GM12878 (cell line): ENCODE measurements at regions not wholly inside any gene's neighbourhood (a gene's known extent, or its start where the extent isn't known, plus 50 kb on each side); places are given as distances from the start of the nearest gene placed in this dataset.

Source experiments
- ATAC-seq: fragments of 200-7000 bp; cut with Tn5 transposase; 3 replicates; pipeline ENCODE4 v1.9.1; 2020; ENCODE audit warnings: mild to moderate bottlenecking, moderate library complexity
- BruUV-seq: library from RNA; stranded (reverse); fragments of 400-500 nt; replicated peaks from 2 replicates; lab custom pipeline; 2021; lab: Mats Ljungman, UMichigan
- CTCF ChIA-PET: fragments of 300-600 bp; sonication (Branson Sonifier 250); formaldehyde crosslinking; extraction: SDS; loops from one replicate; lab custom pipeline; 2021; ENCODE audit warnings: inconsistent platforms; lab: Yijun Ruan, JAX
- POLR2A ChIA-PET: fragments of 350-600 bp; formaldehyde crosslinking; extraction: SDS; loops from one replicate; lab custom pipeline; 2021; ENCODE audit warnings: inconsistent platforms; lab: Charles Lee
- RAD21 ChIA-PET: fragments of 300-600 bp; sonication (Branson Sonifier 250); formaldehyde crosslinking; loops from one replicate; lab custom pipeline; 2023; ENCODE audit warnings: antibody characterized with exemption; ENCODE audit not compliant: unreplicated experiment; lab: Charles Lee
- SMC1A ChIA-PET: fragments of 300-600 bp; sonication (Branson Sonifier 250); formaldehyde crosslinking; loops from one replicate; lab custom pipeline; 2023; ENCODE audit not compliant: unreplicated experiment, uncharacterized antibody; lab: Charles Lee
- DNase-seq: peaks from one replicate; pipeline ENCODE4 v3.0.0-alpha.2; 2011; ENCODE audit warnings: low read depth, low spot score
- FAIRE-seq: peaks from 3 replicates; lab custom pipeline; 2011; peaks lifted over from hg19 to GRCh38; lab: Jason Lieb, UNC
- H2AFZ ChIP-seq: 2 replicates; pipeline ENCODE4 v1.6.0; 2011; ENCODE audit warnings: low read depth, low read length, control low read depth; ENCODE audit not compliant: control insufficient read depth
- H3K27ac ChIP-seq: 2 replicates; pipeline ENCODE4 v1.5.1; 2011; ENCODE audit warnings: control low read depth; ENCODE audit not compliant: control insufficient read depth, insufficient read depth
- H3K27me3 ChIP-seq, 2 experiments: replicated peaks in 1 of 2; 2 replicates each; pipeline versions ENCODE4 v1.6.0 to v1.6.1; 2011; ENCODE audit warnings: low read length in 1 of 2; ENCODE audit not compliant: control insufficient read depth in 2 of 2, insufficient read depth in 2 of 2
- H3K36me3 ChIP-seq, 2 experiments: 2 replicates each; pipeline ENCODE4 v1.5.1; 2011; ENCODE audit warnings: low read length in 1 of 2; ENCODE audit not compliant: control insufficient read depth in 2 of 2, insufficient read depth in 2 of 2
- H3K4me1 ChIP-seq: 2 replicates; pipeline ENCODE4 v1.6.1; 2011; ENCODE audit warnings: mild to moderate bottlenecking, low read length, moderate library complexity, mixed read lengths; ENCODE audit not compliant: control insufficient read depth, insufficient read depth
- H3K4me2 ChIP-seq: 2 replicates; pipeline ENCODE4 v1.6.0; 2011; ENCODE audit warnings: control low read depth; ENCODE audit not compliant: control insufficient read depth, insufficient read depth
- H3K4me3 ChIP-seq: fragments of 200-600 bp; sonication (generic); 2 replicates; pipeline ENCODE4 v1.5.1; 2016
- H3K79me2 ChIP-seq: 2 replicates; pipeline ENCODE4 v1.6.0; 2011; ENCODE audit warnings: low read length; ENCODE audit not compliant: control insufficient read depth, insufficient read depth
- H3K9ac ChIP-seq: 2 replicates; pipeline ENCODE4 v1.8.0; 2011; ENCODE audit warnings: low read length, control low read depth, mixed read lengths; ENCODE audit not compliant: control insufficient read depth, insufficient read depth
- H3K9me3 ChIP-seq: replicated peaks from 3 replicates; pipeline ENCODE4 v1.5.1; 2011; ENCODE audit warnings: mild to moderate bottlenecking, low read length; ENCODE audit not compliant: control insufficient read depth, insufficient read depth
- H4K20me1 ChIP-seq: 2 replicates; pipeline ENCODE4 v1.6.0; 2011; ENCODE audit not compliant: control insufficient read depth, insufficient read depth
- CREM ChIP-seq: IDR thresholded peaks from 2 replicates; pipeline ENCODE4 v1.6.1; 2014; ENCODE audit warnings: antibody characterized with exemption, low read depth
- E2F4 ChIP-seq: IDR thresholded peaks from 2 replicates; pipeline ENCODE4 v1.6.1; 2012; ENCODE audit warnings: low read depth, low read length, improper control_type of control experiment
- E4F1 ChIP-seq: fragments of 450-650 bp; IDR thresholded peaks from 2 replicates; pipeline ENCODE4 v1.6.1; 2018; ENCODE audit warnings: borderline replicate concordance, mild to moderate bottlenecking; ENCODE audit not compliant: partially characterized antibody
- JUND ChIP-seq: IDR thresholded peaks from 2 replicates; pipeline ENCODE4 v1.6.1; 2012; ENCODE audit warnings: low read depth, mild to moderate bottlenecking, low read length, improper control_type of control experiment, moderate library complexity
- KLF5 ChIP-seq: fragments of 450-650 bp; IDR thresholded peaks from 2 replicates; pipeline ENCODE4 v1.6.1; 2014; ENCODE audit warnings: mild to moderate bottlenecking; ENCODE audit not compliant: partially characterized antibody
- NFXL1 ChIP-seq: fragments of 450-650 bp; IDR thresholded peaks from 2 replicates; pipeline ENCODE4 v1.6.1; 2017; ENCODE audit warnings: antibody characterized with exemption, mild to moderate bottlenecking, borderline replicate concordance
- NFYB ChIP-seq: IDR thresholded peaks from 2 replicates; pipeline ENCODE4 v1.6.1; 2011; ENCODE audit warnings: low read depth, mild to moderate bottlenecking, low read length, improper control_type of control experiment, moderate library complexity; ENCODE audit not compliant: insufficient read depth
- RAD21 ChIP-seq: IDR thresholded peaks from 2 replicates; pipeline ENCODE4 v1.6.1; 2011; ENCODE audit warnings: mild to moderate bottlenecking, low read depth, low read length, moderate library complexity; ENCODE audit not compliant: insufficient read depth
- REST ChIP-seq: IDR thresholded peaks from 2 replicates; pipeline ENCODE4 v1.6.1; 2012; ENCODE audit warnings: mild to moderate bottlenecking, low read depth, low read length
- SMARCA5 ChIP-seq: fragments of 450-650 bp; IDR thresholded peaks from 2 replicates; pipeline ENCODE4 v1.6.1; 2017; ENCODE audit warnings: mild to moderate bottlenecking
- ZBTB4 ChIP-seq: fragments of 450-650 bp; formaldehyde crosslinking; IDR thresholded peaks from 2 replicates; pipeline ENCODE4 v1.4.0; 2022; ENCODE audit warnings: mild to moderate bottlenecking, moderate library complexity
- WGBS: methylation state at CpG from one replicate; pipeline ENCODE4 v1.1.6; 2016; ENCODE audit warnings: low lambda C conversion rate; ENCODE audit not compliant: insufficient replicate concordance, insufficient coverage; ENCODE audit errors: missing lambda C conversion rate; 5-methylcytosine and 5-hydroxymethylcytosine counted together
- in situ Hi-C: fragments of 300-500 bp; cut with MboI; formaldehyde crosslinking; loops from 9 replicates; pipeline ENCODE4 v1.14.3; 2018; ENCODE audit warnings: mixed read lengths
- intact Hi-C: fragments of 100-400 bp; cut with micrococcal nuclease; formaldehyde crosslinking; loops from one replicate; pipeline ENCODE4 v1.14.2; 2022; ENCODE audit not compliant: unreplicated experiment

GRCh38 chr14:39673734-39674133, 241.5 kb upstream of the FBXO33 start:
- no peak for ATAC-seq
- WGBS, result 0% methylated on average over 3 of the region's 3 CpGs
- TF ChIP-seq E4F1 (no peak), E2F4 (no peak), REST (no peak), RAD21 (no peak), JUND (no peak), ZBTB4 (no peak), SMARCA5 (no peak), NFXL1 (no peak), CREM (no peak), NFYB (no peak), KLF5 (no peak)

More at GRCh38 chr14:39673734-39674133, 241.5 kb upstream of the FBXO33 start:
- in situ Hi-C loops (no loop called here), intact Hi-C loops (no loop called here)
- no TSS peak for BruUV-seq
- no peak overlapping the region for H3K27ac ChIP-seq
- POLR2A ChIA-PET, result no interaction called here
- no peaks in the 10 kb centered on the region for H4K20me1 ChIP-seq
- DNase-seq (no peak), FAIRE-seq (no peak)
- RAD21 ChIA-PET, result no interaction called here
- H3K9ac ChIP-seq, result no peak overlapping the region
- H3K4me3 ChIP-seq, result no peak overlapping the region
- H3K36me3 ChIP-seq, result no peaks in the 10 kb centered on the region
- CTCF ChIA-PET, result interaction anchor here (0.6 to 1.6 kb wide), 4 partner anchors 10 to 416 kb away, joined by 3 to 4 read pairs (median 4); no protein-coding TSS in a partner anchor
- H3K4me2 ChIP-seq, result no peak overlapping the region
- no peaks in the 10 kb centered on the region for H3K27me3 ChIP-seq
- H3K9me3 ChIP-seq, result no peaks in the 10 kb centered on the region
- SMC1A ChIA-PET, result interaction anchor here (1.4 to 1.7 kb wide), 2 partner anchors 9 kb away, joined by 4 to 6 read pairs; no protein-coding TSS in a partner anchor
- no peak overlapping the region for H2AFZ ChIP-seq
- no peaks in the 10 kb centered on the region for H3K79me2 ChIP-seq
- H3K4me1 ChIP-seq, result no peaks in the 10 kb centered on the region
